Right ventricle myocardium superior (tissue), 1 donor: ENCODE measurements at regions not wholly inside any gene's neighbourhood (a gene's known extent, or its start where the extent isn't known, plus 50 kb on each side); places are given as distances from the start of the nearest gene placed in this dataset.
"Not testable (repeated sequence)": the region's sequence is repeated elsewhere in the genome, so short reads cannot be mapped to it uniquely, and the experiment has no call there.

ENCODE experiments used
- ATAC-seq: fragments of 200-7000 bp; cut with Tn5 transposase; one replicate; pipeline ENCODE4 v1.9.1; 2020; ENCODE audit warnings: mild to moderate bottlenecking; ENCODE audit not compliant: poor library complexity
- DNase-seq: peaks from one replicate; pipeline ENCODE4 v3.0.0-alpha.2; 2020
- intact Hi-C: fragments of 100-400 bp; cut with DNase I; formaldehyde crosslinking; loops from one replicate; pipeline ENCODE4 v1.11.2; 2022
- donor health status: DM: no; HTN: yes; CAD: no; lungs with severe emphysema.

- intact Hi-C loops: no loop called here
- ATAC-seq: no peak
- no peak for DNase-seq
Measured at GRCh38 chr1:226461087-226461486, 53.2 kb upstream of the PARP1 start.

GRCh38 chr1:226463925-226464586, 56.2 kb upstream of the PARP1 start:
- intact Hi-C loops: no loop called here
- DNase-seq: no peak
- ATAC-seq: no peak

GRCh38 chr1:226464587-226464971, 56.7 kb upstream of the PARP1 start:
- ATAC-seq, DNase-seq, intact Hi-C loops: not testable (repeated sequence)

- DNase-seq: no peak
- ATAC-seq: no peak
- intact Hi-C loops: no loop called here
Measured at GRCh38 chr1:226466296-226466695, 58.4 kb upstream of the PARP1 start.

GRCh38 chr1:226467443-226467842, 59.5 kb upstream of the PARP1 start:
- no peak for DNase-seq
- no peak for ATAC-seq
- intact Hi-C loops: no loop called here

- ATAC-seq: no peak
- intact Hi-C loops: no loop called here
Measured at GRCh38 chr1:226470921-226471866, 63.3 kb upstream of the PARP1 start.

GRCh38 chr1:226473325-226473724, 65.4 kb upstream of the PARP1 start:
- ATAC-seq (peak; percentile 49), DNase-seq (no peak)
- intact Hi-C loops: no loop called here

More at GRCh38 chr1:226470921-226471866, 63.3 kb upstream of the PARP1 start:
- no peak for DNase-seq

GRCh38 chr1:226474041-226474440, 66.1 kb upstream of the PARP1 start:
- ATAC-seq (no peak), DNase-seq (no peak)
- intact Hi-C loops: no loop called here

- intact Hi-C loops: no loop called here
- ATAC-seq: peak; percentile 52
- DNase-seq: no peak
Measured at GRCh38 chr1:226474443-226475141, 66.7 kb upstream of the PARP1 start.

- no peak for ATAC-seq
- intact Hi-C loops: no loop called here
- DNase-seq: no peak
Measured at GRCh38 chr1:226475142-226475511, 67.2 kb upstream of the PARP1 start.

GRCh38 chr1:226476066-226476465, 68.2 kb upstream of the PARP1 start:
- intact Hi-C loops: no loop called here
- DNase-seq (no peak), ATAC-seq (no peak)

GRCh38 chr1:226476648-226477319, 68.9 kb upstream of the PARP1 start:
- intact Hi-C loops: no loop called here
- ATAC-seq: no peak
- no peak for DNase-seq

GRCh38 chr1:226479474-226479873, 69.1 kb upstream of the STUM start:
- DNase-seq (no peak), ATAC-seq (no peak)
- intact Hi-C loops: no loop called here

- DNase-seq: no peak
- no peak for ATAC-seq
- intact Hi-C loops: no loop called here
Measured at GRCh38 chr1:226480461-226480860, 68.1 kb upstream of the STUM start.

- DNase-seq (no peak), ATAC-seq (no peak)
- intact Hi-C loops: no loop called here
Measured at GRCh38 chr1:226481133-226481532, 67.4 kb upstream of the STUM start.

GRCh38 chr1:226482196-226482595, 66.4 kb upstream of the STUM start:
- ATAC-seq (no peak), DNase-seq (no peak)
- intact Hi-C loops: no loop called here

- DNase-seq (no peak), ATAC-seq (no peak)
- intact Hi-C loops: no loop called here
Measured at GRCh38 chr1:226482975-226483700, 65.4 kb upstream of the STUM start.

GRCh38 chr1:226485192-226485591, 63.4 kb upstream of the STUM start:
- DNase-seq: no peak
- ATAC-seq: peak; percentile 74
- intact Hi-C loops: no loop called here
